ENCODE measurements at regions not wholly inside any gene's neighbourhood (a gene's known extent, or its start where the extent isn't known, plus 50 kb on each side); places are given as distances from the start of the nearest gene placed in this dataset.

- DNase-seq (ENCODE audit: low spot score) (no peak), ATAC-seq (ENCODE audit: low read depth) (no peak)
- Histone ChIP-seq H3K27me3 (ENCODE audit: insufficient read depth, poor library complexity, severe bottlenecking) (no peaks in the 10 kb centered on the region), H3K9me3 (ENCODE audit: severe bottlenecking) (no peaks in the 10 kb centered on the region), H3K4me1 (ENCODE audit: insufficient read depth, poor library complexity, severe bottlenecking) (no peaks in the 10 kb centered on the region), H3K4me3 (ENCODE audit: severe bottlenecking) (no peak overlapping the region), H3K27ac (ENCODE audit: poor library complexity, severe bottlenecking) (no peak overlapping the region), H3K36me3 (ENCODE audit: low read depth) (no peaks in the 10 kb centered on the region)
- TF ChIP-seq CTCF (IDR thresholded peaks at IDR 0.05; ENCODE audit: poor library complexity, severe bottlenecking): no peak
These were observed 77.8 kb downstream of the TEX36 start for GRCh38 chr10:125605167-125605566.

GRCh38 chr10:125602825-125603224 is 80.1 kb downstream of the TEX36 start:
- H3K27me3 ChIP-seq (ENCODE audit: insufficient read depth, poor library complexity, severe bottlenecking): no peaks in the 10 kb centered on the region

GRCh38 chr10:125599194-125599593 is 83.8 kb downstream of the TEX36 start:
- Histone ChIP-seq H3K4me3 (ENCODE audit: severe bottlenecking) (no peak overlapping the region), H3K27ac (ENCODE audit: poor library complexity, severe bottlenecking) (no peak overlapping the region), H3K4me1 (ENCODE audit: insufficient read depth, poor library complexity, severe bottlenecking) (no peaks in the 10 kb centered on the region), H3K27me3 (ENCODE audit: insufficient read depth, poor library complexity, severe bottlenecking) (peaks cover under 1% of the 10 kb centered on the region), H3K9me3 (ENCODE audit: severe bottlenecking) (no peaks in the 10 kb centered on the region), H3K36me3 (ENCODE audit: low read depth) (no peaks in the 10 kb centered on the region)
- TF ChIP-seq CTCF (IDR thresholded peaks at IDR 0.05; ENCODE audit: poor library complexity, severe bottlenecking): no peak
- ATAC-seq (ENCODE audit: low read depth) (no peak), DNase-seq (ENCODE audit: low spot score) (no peak)

More at GRCh38 chr10:125602825-125603224, 80.1 kb downstream of the TEX36 start:
- Histone ChIP-seq H3K4me1 (ENCODE audit: insufficient read depth, poor library complexity, severe bottlenecking) (no peaks in the 10 kb centered on the region), H3K27ac (ENCODE audit: poor library complexity, severe bottlenecking) (no peak overlapping the region), H3K9me3 (ENCODE audit: severe bottlenecking) (no peaks in the 10 kb centered on the region), H3K36me3 (ENCODE audit: low read depth) (no peaks in the 10 kb centered on the region), H3K4me3 (ENCODE audit: severe bottlenecking) (no peak overlapping the region)
- no peak for TF ChIP-seq CTCF (IDR thresholded peaks at IDR 0.05; ENCODE audit: poor library complexity, severe bottlenecking)
- no peak for DNase-seq (ENCODE audit: low spot score)
- ATAC-seq (ENCODE audit: low read depth): no peak

GRCh38 chr10:125595911-125596310 is 87.1 kb downstream of the TEX36 start:
- Histone ChIP-seq H3K9me3 (ENCODE audit: severe bottlenecking) (no peaks in the 10 kb centered on the region), H3K4me3 (ENCODE audit: severe bottlenecking) (no peak overlapping the region), H3K4me1 (ENCODE audit: insufficient read depth, poor library complexity, severe bottlenecking) (no peaks in the 10 kb centered on the region), H3K27ac (ENCODE audit: poor library complexity, severe bottlenecking) (no peak overlapping the region), H3K36me3 (ENCODE audit: low read depth) (no peaks in the 10 kb centered on the region), H3K27me3 (ENCODE audit: insufficient read depth, poor library complexity, severe bottlenecking) (peaks cover 3% of the 10 kb centered on the region)
- no peak for TF ChIP-seq CTCF (IDR thresholded peaks at IDR 0.05; ENCODE audit: poor library complexity, severe bottlenecking)
- DNase-seq (ENCODE audit: low spot score) (no peak), ATAC-seq (ENCODE audit: low read depth) (no peak)

GRCh38 chr10:125593644-125594043 is 89.3 kb downstream of the TEX36 start:
- Histone ChIP-seq H3K4me1 (ENCODE audit: insufficient read depth, poor library complexity, severe bottlenecking) (no peaks in the 10 kb centered on the region), H3K36me3 (ENCODE audit: low read depth) (no peaks in the 10 kb centered on the region), H3K27ac (ENCODE audit: poor library complexity, severe bottlenecking) (no peak overlapping the region), H3K9me3 (ENCODE audit: severe bottlenecking) (no peaks in the 10 kb centered on the region), H3K4me3 (ENCODE audit: severe bottlenecking) (no peak overlapping the region), H3K27me3 (ENCODE audit: insufficient read depth, poor library complexity, severe bottlenecking) (peaks cover 3% of the 10 kb centered on the region)
- TF ChIP-seq CTCF (IDR thresholded peaks at IDR 0.05; ENCODE audit: poor library complexity, severe bottlenecking): no peak
- no peak for DNase-seq (ENCODE audit: low spot score)
- ATAC-seq (ENCODE audit: low read depth): no peak

Data from RWPE2 (cell line).